GM21786 (cell line): ENCODE measurements at regions not wholly inside any gene's neighbourhood (a gene's known extent, or its start where the extent isn't known, plus 50 kb on each side); places are given as distances from the start of the nearest gene placed in this dataset.
"Not testable (repeated sequence)": the region's sequence is repeated elsewhere in the genome, so short reads cannot be mapped to it uniquely, and the experiment has no call there.

Experiments
- ATAC-seq: cut with Tn5 transposase; IDR thresholded peaks from one replicate; pipeline ENCODE4 v1.9.1; 2021; ENCODE audit not compliant: unreplicated experiment

DNA sequence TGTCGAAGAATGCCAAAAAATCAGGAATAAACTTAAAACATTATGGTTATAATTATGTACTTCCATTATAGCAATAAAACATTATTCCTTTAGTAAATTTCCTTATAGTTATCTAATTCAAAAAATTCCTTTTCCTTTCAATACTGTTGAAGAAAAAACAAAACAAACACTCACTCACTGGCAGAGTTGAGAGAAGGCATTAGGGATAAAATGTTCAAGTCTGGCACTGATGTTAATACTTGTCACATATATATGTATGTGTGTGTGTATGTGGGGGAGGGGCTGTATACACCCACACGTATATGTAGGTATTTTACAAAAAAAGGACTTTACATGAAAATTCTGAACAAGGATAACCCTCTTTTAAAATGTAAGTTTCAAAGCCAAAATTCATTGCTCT is 150.2 kb upstream of the MEOX2 start:
- ATAC-seq, result no peak

DNA sequence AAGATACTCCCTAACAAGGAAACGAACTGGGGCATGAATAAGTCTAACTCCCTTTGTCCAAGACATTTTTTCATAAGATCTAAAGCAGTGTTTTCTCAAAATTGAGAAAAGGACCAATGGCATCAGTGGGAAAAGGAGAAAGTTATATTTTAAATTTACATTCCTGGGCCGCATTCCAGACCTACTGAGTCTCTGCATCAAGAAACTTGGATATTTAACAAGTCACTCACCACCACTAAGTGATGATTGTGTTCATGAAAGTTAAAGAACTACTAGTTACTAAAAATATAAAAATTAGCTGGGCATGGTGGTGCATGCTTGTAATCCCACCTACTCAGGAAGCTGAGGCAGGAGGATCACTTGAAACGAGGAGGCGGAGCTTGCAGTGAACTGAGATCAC is 149.6 kb upstream of the MEOX2 start:
- ATAC-seq, result no peak

DNA sequence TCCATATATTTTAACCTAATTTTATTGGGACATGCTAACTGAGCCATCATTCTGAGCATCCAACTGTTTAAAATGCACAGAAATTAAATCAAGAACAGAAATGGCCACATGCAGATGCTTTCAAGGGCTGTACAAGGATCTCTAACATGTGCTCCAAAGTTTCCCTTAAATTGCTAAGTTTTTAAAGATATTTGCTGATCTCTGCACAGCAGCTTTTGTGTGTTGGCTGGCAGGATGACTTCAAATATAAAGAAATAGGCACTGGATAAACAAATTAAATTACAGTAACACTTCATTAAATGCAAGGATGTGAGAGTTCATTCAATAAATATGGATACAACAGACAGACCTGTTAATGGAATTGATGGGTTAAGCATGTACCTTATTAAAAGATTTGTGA is 148.0 kb upstream of the MEOX2 start:
- no peak for ATAC-seq

DNA sequence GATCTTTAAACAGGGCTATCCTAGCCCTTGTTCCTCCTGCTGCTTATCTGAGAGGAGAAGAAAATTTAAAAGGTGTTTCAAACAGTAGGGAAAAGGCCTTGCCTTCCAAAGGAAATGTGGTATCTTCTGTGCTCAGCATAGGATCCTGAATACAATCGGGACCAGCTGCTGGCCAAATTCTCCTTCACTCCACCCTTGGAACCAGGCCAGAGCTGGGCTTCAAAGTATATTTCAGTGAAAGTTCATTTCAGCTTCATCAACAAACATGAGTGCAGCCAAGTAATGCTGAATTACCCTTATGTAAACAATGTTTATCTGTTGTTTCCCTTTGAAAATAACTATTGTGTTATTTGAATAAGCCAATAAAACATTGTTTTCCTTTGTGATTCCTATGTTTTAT is 146.5 kb upstream of the MEOX2 start:
- ATAC-seq, result no peak

DNA sequence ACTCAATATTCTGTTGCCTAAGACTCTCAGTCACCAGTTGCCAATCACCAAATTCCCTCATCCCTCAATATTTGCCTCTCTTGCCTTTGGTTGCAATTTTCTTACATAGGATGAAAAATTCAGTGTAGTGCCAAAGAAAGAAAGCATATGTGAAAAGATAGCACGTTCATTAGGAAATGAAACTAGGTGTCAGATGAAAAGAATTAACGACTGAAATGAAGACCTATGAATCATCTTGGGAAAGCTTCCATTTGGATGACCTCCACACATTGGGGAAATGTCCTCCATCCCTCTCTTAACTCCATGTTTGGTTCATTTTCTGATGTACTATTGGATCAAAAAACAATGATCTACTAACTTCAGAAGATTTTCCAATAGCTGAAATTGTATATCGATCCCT is 145.1 kb upstream of the MEOX2 start:
- ATAC-seq, result no peak

DNA sequence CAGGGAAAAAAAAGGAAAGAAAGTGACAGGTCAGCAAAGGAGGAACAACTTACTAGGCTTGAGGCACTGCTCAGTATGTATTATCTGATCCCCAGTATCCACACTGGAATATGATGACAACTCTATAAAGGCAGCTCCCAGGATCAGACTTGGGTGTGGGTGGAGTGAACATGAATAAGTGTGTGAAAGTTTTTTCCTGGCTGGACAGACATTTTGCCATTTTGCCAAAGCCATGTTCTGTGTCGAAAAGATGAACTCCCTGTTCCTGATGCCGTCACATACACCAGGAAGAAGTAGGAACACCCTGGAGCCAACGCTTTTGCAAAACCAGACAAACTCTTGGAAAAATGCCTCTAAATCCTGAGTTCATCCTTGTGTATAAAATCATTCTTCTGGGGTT is 143.2 kb upstream of the MEOX2 start:
- ATAC-seq, result no peak

DNA sequence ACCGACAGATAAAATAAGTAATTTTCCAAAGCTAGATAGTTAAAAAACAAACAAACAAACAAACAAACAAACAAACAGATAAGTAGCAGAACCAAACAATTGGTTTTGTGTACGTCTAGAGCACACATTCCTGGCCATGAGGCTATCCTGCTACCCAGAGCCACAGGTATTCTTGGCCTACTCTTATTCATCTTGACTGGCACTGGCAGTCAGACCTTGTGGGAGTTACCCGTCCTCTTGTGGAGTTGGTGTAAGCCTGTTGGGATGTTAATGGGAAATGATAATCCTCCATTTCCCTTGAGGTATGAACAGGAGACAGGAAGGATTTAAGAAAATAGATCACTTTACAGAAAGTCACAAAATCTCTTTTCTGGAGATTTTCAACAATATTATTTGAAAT is 142.4 kb upstream of the MEOX2 start:
- no peak for ATAC-seq

DNA sequence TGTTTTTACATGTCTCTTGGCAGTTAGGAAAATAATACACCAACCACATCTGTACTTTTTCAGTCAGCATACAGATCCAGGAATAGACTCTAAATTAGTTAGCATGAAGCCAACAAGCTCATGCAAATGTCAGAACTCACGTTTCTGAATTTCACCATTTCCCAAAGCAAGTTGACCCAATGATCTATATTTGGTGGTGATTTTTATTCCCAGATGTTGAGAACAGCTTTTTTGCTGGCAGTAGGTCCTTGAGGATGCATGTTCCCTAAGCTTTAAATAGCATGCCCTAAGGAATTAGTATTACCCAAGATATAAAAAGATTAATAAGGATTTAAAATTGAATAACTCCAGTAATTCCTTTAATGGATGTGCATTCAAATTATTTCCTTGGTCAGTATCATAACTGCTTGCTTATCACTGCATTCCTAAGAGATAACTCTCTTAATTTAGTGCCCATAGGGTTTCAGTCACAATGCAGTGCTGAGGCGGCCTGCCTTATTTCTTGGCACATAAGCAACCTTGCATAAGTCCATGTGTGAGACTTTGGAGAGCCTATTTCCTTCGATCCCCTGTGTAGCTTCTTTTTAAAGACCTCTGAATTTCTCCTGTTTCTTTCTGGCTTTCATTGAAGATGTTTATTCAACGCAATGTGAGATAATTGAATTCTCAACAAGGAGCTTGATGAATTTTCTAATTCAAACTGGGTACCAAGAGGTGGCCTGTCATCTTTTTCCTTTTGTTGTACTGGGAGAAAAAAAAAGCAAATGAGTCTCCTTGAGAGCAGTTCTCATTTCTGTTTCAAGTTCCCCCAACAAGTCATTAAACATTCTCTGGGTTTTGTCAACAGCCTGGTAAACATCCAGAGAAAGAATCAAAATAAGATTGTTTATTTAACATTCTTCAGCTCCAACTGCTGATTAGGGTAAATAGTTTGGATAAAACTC is 135.3 kb upstream of the MEOX2 start:
- ATAC-seq, result no peak

DNA sequence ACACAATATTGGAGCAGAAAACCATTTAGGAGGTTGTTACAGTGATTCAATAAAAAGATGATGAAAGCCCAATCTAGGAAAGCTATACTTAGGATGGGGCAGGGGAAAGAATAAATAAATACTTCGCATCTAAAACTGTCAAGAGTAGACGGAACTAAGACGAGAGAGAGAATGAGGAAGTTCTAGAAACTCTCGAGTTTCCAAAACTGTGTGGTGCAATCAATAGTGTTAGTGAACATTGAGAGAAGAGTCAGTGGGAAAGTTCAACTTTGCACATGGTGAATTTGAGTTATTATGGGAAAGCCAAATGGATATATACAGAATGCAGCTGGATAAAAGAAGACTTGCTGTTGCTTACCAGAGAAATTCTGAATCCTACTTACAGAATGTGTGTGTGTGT is 133.8 kb upstream of the MEOX2 start:
- ATAC-seq, result no peak

DNA sequence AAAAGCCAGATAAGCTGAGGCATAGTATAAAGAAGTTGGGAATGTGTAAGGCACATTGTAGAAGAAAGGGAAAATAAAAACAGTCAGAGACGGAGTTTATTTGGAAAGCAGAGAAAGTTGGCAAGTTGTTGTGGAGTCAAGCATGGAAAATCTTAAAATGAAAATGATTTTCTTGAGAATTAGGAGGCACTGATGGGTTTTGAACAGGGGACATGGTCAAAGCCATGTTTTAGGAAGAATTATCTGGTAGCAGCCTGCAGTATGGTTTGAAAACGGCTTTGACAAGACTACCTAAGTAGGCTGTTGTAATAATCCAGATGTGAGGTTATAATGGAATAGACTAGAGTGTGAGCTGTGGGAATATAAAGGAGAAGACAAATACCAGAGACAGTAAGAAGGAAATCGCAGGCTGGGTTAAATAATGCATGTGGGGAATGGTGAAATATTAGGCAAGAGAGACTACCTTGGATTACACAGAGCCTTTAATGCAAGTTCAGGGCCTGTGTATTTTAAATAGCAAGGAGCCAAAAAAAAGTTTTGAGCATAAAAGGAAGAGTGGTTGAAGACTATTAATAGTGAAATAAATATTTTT is 130.4 kb upstream of the MEOX2 start:
- no peak for ATAC-seq

DNA sequence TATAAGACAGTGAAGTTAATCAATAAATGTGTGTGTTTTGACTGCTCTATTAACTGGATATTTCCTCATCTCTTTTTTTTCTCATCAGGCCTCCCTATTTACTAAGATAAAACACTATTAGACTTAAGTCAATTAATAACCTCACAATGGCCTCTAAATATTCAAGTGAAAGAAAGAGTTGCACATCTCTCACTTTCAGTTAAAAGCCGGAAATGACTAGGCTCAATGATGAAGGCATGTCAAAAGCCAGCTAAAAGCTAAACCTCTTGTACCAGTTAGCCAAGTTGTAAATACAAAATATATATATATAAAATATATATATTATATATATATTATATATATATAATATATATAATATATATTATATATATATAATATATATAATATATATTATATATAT is 127.0 kb upstream of the MEOX2 start:
- ATAC-seq, result no peak

DNA sequence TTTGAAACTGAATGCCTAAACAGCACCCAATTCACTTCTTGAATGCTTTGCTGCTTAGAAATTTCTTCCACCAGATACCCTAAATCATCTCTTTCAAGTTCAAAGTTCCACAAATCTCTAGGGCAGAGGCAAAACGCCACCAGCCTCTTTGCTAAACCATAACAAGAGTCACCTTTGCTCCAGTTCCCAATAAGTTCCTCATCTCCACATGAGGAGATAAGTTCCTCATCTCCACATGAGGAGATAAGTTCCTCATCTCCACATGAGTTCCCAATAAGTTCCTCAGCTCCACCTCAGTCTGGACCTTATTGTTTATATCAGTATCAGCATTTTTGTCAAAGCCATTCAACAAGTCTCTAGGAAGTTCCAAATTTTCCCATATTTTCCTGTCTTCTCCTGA is 123.9 kb upstream of the MEOX2 start:
- ATAC-seq, result not testable (repeated sequence)

DNA sequence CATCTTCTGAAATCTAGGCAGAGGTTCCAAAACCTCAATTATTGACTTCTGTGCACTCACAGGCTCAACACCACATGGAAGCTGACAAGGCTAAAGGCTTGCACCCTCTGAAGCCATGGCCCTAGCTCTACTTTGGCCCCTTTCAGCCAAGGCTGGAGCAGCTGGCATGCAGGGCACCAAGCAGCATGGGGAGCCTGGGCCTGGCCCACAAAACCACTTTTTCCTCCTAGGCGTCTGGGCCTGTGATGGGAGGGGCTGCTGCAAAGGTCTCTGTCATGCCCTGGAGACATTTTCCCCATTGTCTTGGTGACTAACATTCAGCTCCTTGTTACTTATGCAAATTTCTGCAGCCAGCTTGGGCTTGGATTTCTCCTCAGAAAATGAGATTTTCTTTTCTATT is 123.5 kb upstream of the MEOX2 start:
- ATAC-seq, result not testable (repeated sequence)

DNA sequence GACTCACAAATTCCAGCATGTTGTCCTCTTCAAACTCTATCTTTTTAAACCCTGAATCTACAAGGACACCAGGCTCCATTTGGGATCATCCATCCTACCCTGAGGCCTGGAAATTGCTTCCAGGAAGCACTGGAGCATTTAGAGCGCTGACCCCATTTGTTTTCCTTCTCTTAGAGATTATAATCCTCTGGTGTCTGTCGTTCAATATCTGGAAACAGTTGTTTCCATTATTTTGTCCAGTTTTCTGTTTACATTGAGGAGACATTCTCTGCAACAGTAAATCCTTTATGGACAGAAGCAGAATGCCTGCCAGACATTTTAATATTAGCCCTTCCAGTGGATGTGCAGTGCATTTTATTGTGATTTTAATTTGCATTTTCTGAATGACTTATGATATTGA is 119.4 kb upstream of the MEOX2 start:
- ATAC-seq, result no peak

DNA sequence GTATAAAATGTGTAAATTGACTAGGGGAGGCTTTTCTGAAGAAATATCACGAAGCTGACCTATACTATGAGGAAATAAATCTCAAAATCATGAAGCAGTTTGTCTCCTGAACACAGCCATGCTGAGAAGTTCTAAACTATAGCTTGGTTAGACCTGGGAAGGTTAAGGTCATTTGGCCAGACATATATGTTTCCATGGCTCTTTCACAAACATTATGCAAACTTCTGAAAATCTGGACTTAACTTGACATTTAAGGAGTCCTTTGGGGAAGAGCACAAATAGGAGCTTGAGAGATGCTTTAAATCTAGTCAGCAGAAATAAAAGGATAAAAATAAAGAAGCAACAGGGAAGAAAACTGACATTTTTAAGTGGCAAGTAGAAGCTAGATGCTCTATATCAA is 115.9 kb upstream of the MEOX2 start:
- ATAC-seq, result no peak

DNA sequence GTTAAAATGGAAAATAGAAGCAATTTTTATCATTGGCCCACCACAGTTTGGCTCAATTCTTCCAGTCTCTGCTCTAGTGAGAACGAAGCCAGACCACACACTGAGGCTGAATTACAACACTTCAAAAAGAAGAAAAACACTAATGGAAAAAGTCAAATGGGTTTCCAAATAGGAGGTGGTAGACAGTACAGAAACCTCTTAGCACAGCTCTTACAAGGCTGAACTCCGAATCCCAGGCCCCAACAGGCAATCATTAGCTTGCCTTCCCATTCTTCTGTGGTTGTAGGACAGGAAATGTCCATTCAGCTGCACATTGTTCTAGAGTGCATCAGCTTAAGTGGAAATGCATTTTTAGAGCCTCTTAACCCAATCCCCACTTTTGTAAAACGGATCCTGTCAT is 115.1 kb upstream of the MEOX2 start:
- ATAC-seq, result no peak

DNA sequence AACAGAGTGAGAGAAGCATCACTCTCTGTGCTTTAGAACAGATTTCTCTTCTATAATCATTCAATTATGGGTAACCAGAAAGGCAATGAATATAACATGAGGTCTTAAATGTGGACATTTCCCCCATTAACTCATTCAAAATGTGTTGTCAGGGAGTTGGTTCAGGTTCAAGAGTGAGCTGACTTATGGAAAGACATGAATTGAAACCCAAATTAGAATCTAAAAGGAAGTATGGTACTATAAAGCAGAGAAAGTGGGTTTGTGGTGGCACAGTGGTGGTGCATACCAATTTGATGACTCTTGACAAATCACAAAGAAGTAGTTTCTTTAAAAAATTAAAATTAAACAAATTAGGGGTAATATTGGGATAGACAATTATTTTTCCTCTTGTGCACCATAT is 114.6 kb upstream of the MEOX2 start:
- ATAC-seq, result no peak

DNA sequence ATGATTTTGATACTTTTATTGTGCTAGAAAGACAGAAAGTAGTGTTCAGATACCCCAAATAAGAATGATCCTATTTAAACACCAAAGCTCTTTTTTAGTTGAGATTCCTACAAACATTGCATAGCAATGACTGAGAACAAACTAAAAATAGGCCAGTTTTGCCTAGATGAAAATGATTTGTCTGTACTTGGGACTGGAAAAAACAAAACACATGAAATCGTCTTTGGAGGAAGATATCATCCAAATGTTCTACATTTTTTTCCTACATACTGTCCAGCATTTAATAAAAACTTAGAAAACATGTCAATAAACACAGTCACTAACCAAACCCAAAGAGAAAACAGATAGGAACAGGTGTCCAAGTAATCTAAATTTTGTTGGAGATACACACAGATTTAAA is 111.6 kb upstream of the MEOX2 start:
- ATAC-seq, result no peak

DNA sequence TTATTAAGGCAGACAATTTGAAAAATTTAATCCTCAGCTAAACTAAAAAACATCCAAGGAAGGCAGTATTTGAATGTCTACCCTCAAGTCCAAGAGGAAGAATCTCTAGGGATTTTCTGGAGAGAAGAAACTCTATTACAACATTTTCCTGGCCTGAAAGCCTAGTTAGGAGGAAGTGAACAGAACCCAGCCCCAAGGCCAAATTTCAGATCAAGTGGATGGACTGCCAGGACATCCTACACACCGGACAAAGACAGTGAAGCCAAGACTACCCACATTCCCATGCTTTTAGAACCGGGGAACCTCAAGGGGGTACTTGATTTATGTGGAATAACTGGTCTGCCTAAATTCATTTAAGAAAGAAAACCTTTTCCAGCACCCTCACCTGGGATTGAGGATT is 108.9 kb upstream of the MEOX2 start:
- ATAC-seq, result no peak

DNA sequence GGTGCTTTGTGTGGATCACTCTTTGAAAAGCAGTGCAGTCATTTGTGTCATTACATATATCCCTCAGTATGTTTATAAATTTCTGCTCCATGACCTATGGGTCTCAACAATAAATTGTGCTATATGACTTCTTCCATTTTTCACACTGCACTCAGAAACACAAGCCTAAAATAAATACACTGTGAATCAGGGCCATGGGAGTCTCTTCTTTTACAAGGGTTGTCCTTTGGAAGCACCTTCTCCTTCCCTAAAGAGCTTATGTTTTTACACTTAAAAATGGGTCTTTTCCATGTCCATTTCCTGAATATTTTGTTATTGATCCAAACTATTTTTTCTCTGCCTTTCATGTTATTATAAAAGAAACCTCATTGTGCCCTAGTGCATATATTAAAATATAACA is 108.3 kb upstream of the MEOX2 start:
- no peak for ATAC-seq

DNA sequence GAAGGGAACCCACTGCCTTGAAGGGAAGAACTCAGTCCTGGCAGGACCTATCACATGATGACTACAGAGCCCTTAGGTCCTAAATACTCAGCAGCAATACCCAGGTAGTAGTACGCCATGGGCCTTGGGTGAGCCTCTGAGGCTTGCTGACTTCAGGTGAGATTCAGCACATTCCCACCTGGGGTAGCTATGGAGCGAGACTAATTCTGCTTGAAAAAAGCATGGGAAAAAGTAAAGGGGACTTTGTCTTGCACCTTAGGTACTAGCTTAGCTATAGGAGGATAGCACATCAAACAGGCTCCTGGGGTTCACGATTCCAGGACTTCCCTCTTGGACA is 98.2 kb upstream of the MEOX2 start:
- ATAC-seq, result no peak

DNA sequence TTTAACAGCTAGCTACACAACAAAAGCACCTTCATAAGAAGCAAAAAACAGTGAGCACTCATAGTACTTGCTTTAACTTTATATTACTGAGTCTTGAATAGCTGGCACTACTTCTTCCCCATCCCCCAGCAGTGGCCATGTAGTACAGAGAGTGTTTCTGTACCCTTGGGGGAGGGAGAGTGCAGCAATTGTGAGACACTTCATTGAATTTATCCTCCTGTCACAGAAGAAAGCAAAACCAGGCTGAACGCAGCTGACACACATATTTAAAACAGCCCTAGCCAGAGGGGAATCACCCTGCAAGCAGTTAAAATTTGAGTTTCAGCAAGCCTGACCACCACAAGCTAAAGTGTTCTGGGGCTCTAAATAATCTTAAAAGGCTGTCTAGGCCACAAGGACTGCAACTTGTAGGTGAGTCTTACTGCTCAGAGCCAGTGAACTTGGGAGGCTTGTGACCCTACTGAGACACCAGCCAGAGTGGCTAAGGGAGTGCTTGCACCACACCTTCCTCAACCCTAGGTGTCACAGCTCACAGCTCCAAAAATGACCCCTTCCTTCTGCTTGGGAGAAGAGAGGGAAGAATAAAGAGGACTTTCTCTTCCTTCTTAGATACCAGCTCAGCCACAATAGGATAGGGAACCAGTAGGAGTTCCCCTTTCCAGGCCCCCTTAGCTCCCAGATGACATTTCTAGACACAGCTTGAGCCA is 97.7 kb upstream of the MEOX2 start:
- ATAC-seq, result no peak
